ENCODE measurements at regions not wholly inside any gene's neighbourhood (a gene's known extent, or its start where the extent isn't known, plus 50 kb on each side); places are given as distances from the start of the nearest gene placed in this dataset.

GRCh38 chr5:86795659-86796058 lies 177.9 kb downstream of the COX7C start (continued):
- TF ChIP-seq AR (CRISPR knock-in tag; IDR thresholded peaks at IDR 0.05): no peak
- TF ChIP-seq ATF6 (CRISPR knock-in tag; IDR thresholded peaks at IDR 0.05): no peak
- TF ChIP-seq SMAD4 (CRISPR knock-in tag; IDR thresholded peaks at IDR 0.05): no peak

- H3K4me1 Mint-ChIP-seq: peaks cover 17% of the 10 kb centered on the region
- CTCF ChIA-PET: no interaction called here
- TF ChIP-seq ARID4B (CRISPR knock-in tag; IDR thresholded peaks at IDR 0.05; ENCODE audit: borderline replicate concordance): no peak
- TF ChIP-seq RELA (CRISPR knock-in tag; IDR thresholded peaks at IDR 0.05; ENCODE audit: borderline replicate concordance): no peak
- TF ChIP-seq ZNF121 (CRISPR knock-in tag; IDR thresholded peaks at IDR 0.05): peak; percentile 20; the same call in 1 of the 2 replicates
- no peak for TF ChIP-seq MYBL2 (CRISPR knock-in tag; IDR thresholded peaks at IDR 0.05)
- ATAC-seq (peak; percentile 100), DNase-seq (ENCODE audit: low spot score) (no peak)
- no peaks in the 10 kb centered on the region for H3K9me3 Mint-ChIP-seq
- no peaks in the 10 kb centered on the region for H3K36me3 Mint-ChIP-seq
- H3K27me3 Mint-ChIP-seq (ENCODE audit: low read depth): no peaks in the 10 kb centered on the region
- POLR2A ChIA-PET: interaction anchor here (0.6 kb wide), 1 partner anchor 18 kb away, joined by 5 read pairs; no protein-coding TSS in a partner anchor
- H3K27ac Mint-ChIP-seq: peak overlapping the region; percentile 82
- H3K4me3 Mint-ChIP-seq: no peak overlapping the region
Measured at GRCh38 chr5:86797677-86798076, 179.9 kb downstream of the COX7C start.

- peaks cover 5% of the 10 kb centered on the region for H3K36me3 Mint-ChIP-seq
- ATAC-seq: no peak
- POLR2A ChIA-PET: no interaction called here
- H3K27ac Mint-ChIP-seq: no peak overlapping the region
- H3K9me3 Mint-ChIP-seq: peaks cover 20% of the 10 kb centered on the region
- no peak overlapping the region for H3K4me3 Mint-ChIP-seq
- H3K4me1 Mint-ChIP-seq: peaks cover 6% of the 10 kb centered on the region; the same call in 1 of the 2 replicates
- no peak for DNase-seq (ENCODE audit: low spot score)
- no peaks in the 10 kb centered on the region for H3K27me3 Mint-ChIP-seq (ENCODE audit: low read depth)
- CTCF ChIA-PET: no interaction called here
- TF ChIP-seq NFATC4 (CRISPR knock-in tag; IDR thresholded peaks at IDR 0.05): no peak
- TF ChIP-seq ZMAT4 (CRISPR knock-in tag; IDR thresholded peaks at IDR 0.05): no peak
- TF ChIP-seq SMAD3 (CRISPR knock-in tag; IDR thresholded peaks at IDR 0.05; ENCODE audit: borderline replicate concordance): no peak
- no peak for TF ChIP-seq MAX (CRISPR knock-in tag; IDR thresholded peaks at IDR 0.05)
- TF ChIP-seq PRDM15 (CRISPR knock-in tag; IDR thresholded peaks at IDR 0.05): no peak
- TF ChIP-seq ZNF532 (CRISPR knock-in tag; IDR thresholded peaks at IDR 0.05; ENCODE audit: borderline replicate concordance): no peak
- TF ChIP-seq ZNF416 (CRISPR knock-in tag; IDR thresholded peaks at IDR 0.05): no peak
Measured at GRCh38 chr5:86806206-86806605, 188.5 kb downstream of the COX7C start.
